ENCODE measurements at regions not wholly inside any gene's neighbourhood (a gene's known extent, or its start where the extent isn't known, plus 50 kb on each side); places are given as distances from the start of the nearest gene placed in this dataset.

DNA sequence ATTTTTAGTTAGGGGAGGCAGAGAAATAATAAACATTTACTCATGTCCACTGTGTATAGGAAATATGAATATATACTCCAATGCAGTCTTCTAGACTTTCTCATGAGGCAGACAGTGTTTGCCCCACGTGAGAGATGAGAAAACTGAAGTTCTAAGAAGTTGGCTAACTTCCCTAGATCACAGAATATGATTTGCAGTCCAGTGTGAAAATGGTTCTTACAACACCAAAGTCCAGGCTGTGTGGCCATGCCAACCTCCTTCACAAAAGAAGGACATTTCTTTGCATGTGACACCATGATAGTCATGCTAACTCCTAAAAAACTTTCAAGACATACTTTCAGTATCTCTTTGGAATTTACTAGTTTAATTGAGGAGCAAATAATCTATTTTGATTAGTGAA, 143.7 kb downstream of the IRS1 start:
- no peak for DNase-seq (ENCODE audit: low spot score)

DNA sequence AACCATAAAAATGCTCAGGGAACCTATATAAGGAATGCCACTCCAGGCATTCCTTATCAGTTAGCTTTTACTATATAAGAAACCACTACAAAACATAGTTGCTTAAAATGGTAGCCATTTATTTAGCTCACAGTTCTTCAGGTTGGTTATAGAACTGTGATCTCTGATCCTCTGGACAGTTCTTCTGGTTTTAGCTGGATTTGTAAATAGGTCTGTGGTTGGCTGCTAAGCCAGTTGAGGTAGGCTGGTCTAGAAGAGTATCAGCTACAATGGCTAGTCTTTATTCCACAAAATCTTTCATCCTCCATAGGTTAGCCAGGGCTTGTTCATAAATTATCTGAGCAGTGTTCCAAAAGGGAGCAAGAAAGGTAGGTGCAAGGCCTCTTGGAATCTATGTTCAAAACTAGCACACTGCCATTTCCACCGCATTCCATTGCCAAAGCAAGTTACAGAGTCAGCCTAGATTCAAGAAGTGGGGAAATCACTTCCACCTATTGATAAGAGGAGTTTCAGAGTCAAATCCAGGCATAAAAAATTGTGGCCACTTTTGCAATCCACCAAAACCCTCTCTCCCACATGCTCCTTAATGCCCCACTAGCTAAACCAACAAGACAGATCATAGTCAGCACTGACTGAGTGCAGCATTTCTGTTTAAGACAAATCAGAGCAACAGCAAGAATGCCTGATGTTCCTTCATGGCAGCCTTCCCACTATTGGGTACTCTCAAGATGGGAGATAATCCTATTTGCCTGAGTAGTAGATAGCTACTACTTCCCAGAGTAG, 146.4 kb downstream of the IRS1 start:
- Histone ChIP-seq H3K4me3 (no peak overlapping the region), H3K27ac (no peak overlapping the region)
- TF ChIP-seq, protein P1, sequence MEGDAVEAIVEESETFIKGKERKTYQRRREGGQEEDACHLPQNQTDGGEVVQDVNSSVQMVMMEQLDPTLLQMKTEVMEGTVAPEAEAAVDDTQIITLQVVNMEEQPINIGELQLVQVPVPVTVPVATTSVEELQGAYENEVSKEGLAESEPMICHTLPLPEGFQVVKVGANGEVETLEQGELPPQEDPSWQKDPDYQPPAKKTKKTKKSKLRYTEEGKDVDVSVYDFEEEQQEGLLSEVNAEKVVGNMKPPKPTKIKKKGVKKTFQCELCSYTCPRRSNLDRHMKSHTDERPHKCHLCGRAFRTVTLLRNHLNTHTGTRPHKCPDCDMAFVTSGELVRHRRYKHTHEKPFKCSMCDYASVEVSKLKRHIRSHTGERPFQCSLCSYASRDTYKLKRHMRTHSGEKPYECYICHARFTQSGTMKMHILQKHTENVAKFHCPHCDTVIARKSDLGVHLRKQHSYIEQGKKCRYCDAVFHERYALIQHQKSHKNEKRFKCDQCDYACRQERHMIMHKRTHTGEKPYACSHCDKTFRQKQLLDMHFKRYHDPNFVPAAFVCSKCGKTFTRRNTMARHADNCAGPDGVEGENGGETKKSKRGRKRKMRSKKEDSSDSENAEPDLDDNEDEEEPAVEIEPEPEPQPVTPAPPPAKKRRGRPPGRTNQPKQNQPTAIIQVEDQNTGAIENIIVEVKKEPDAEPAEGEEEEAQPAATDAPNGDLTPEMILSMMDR (IDR thresholded peaks at IDR 0.05): no peak
- no peak for DNase-seq (ENCODE audit: low spot score)

More for the DNA sequence above, 143.7 kb downstream of the IRS1 start:
- TF ChIP-seq, protein P1 (IDR thresholded peaks at IDR 0.05): no peak
- Histone ChIP-seq H3K27ac (no peak overlapping the region), H3K4me3 (no peak overlapping the region)

DNA sequence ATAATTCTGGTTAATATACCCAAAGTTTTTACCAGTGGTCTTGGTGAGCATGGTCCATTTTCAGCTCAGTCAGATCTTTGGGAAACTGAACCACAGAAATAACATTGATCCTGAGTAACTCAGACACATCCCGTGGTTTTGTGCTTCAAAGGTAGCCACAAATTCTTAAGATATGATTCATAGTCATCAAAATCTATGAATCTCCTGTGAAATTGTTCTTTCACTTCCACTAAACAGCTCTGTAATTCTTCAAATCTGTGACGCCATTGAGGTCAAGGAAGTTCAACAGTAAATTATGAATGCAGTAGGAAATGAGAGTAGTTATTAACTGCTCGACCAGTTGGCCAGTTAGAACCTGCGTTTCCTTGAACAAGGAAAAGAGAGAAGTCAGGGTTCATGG, 147.3 kb downstream of the IRS1 start:
- Histone ChIP-seq H3K4me3 (no peak overlapping the region), H3K27ac (no peak overlapping the region)
- TF ChIP-seq, protein P1 (IDR thresholded peaks at IDR 0.05): no peak
- no peak for DNase-seq (ENCODE audit: low spot score)

DNA sequence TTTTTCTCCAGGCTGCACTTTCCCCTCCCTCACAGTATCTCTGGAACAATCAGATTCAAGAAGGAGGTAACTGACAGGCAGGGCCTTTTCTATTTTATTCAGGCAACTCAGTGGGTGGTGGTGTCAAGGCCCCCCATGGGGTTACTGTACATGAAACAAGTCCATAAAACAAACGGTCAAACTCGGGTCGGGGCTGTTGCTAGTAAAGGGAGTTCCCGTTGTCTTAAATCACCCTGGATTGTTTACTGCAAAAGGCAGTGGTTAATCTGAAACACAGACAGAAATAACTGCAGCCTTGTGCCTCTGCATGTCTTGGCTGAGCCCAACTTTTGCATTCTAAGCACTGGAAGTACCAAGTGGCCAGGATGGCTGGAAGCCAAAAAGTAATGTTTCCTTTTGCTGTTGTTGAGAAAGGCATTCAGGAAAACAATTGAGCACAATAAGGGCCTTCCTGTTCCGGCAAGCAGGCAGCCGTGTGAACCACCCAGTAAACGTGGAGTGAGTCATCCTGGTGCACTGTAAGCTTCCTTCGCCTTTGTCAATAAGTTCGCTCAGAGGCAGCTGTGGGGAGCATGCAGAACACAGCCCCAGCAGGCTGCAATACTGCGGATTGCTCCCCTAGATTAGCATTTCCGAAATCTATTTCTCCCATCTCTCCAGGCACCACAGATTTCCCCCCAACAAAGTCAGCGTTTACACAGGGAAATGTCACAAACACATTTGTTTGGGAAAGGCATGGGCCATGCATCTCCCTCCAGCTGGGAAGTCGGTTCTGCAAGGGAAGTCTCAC, 149.6 kb downstream of the IRS1 start:
- DNase-seq (ENCODE audit: low spot score): no peak
- TF ChIP-seq, protein P1 (IDR thresholded peaks at IDR 0.05): no peak
- Histone ChIP-seq H3K27ac (peak overlapping the region; percentile 35 to 41), H3K4me3 (no peak overlapping the region)

DNA sequence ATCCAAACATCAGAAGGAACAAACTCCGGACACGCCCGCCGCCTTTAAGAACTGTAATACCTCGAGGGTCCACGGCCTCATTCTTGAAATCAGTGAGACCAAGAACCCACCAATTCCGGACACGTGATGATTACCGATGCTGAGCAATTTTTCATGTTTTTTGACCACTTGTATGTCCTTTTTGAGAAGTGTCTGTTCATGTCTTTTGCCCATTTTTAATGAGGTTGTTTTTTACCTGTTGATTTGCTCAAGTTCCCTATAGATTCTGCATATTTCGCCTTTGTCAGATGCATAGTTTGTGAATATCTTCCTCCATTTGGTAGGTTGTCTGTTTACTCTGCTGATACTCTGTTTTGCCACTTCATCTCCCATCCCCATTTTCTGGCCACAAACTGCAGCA, 150.4 kb downstream of the IRS1 start:
- Histone ChIP-seq H3K27ac (peak overlapping the region in 1 of 2 donors; percentile 35), H3K4me3 (no peak overlapping the region)
- TF ChIP-seq, protein P1 (IDR thresholded peaks at IDR 0.05): no peak
- DNase-seq (ENCODE audit: low spot score): no peak

DNA sequence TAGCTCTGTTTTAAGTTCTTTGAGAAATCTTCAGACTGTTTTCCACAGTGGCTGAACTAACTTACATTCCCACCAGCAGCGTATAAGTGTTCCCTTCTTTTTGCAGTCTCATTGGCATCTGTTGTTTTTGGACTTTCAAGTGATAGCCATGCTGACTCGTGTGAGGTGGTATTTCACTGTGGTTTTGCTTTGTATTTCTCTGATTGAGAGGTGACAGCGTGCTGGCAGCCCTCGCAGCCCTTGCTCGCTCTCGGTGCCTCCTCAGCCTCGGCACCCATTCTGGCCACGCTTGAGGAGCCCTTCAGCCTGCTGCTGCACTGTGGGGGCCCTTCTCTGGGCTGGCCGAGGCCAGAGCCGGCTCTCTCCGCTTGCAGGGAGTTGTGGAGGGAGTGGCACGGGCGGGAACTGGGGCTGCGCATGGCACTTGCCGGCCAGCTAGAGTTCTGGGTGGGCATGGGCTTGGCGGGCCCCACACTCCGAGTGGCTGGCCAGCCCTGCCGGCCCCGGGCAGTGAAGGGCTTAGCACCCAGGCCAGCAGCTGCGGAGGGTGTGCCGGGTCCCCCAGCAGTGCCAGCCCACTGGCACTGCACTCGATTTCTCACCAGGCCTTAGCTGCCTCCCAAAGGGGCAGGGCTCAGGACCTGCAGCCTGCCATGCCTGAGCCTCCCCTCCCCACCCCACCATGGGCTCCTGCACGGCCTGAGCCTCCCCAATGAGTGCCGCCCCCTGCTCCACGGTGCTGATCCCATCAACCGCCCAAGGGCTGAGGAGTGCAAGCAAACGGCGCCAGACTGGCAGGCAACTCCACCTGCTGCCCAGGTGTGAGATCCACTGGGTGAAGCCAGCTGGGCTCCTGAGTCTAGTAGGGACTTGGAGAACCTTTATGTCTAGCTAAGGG, 151.8 kb downstream of the IRS1 start:
- no peak overlapping the region for H3K27ac ChIP-seq
- TF ChIP-seq, protein P1 (IDR thresholded peaks at IDR 0.05): no peak
- no peak overlapping the region for H3K4me3 ChIP-seq
- DNase-seq (ENCODE audit: low spot score): no peak

All from coronary artery (tissue), 2 donors.